OCI-LY3 (cell line): ENCODE measurements at regions not wholly inside any gene's neighbourhood (a gene's known extent, or its start where the extent isn't known, plus 50 kb on each side); places are given as distances from the start of the nearest gene placed in this dataset.

Experiments used
- CTCF ChIP-seq: fragments of 200-600, 300-600 bp; sonication (generic); IDR thresholded peaks from 2 replicates; pipeline ENCODE4 v1.5.1; 2014; ENCODE audit warnings: antibody characterized with exemption, low read length, low read depth
- EZH2phosphoT487 ChIP-seq: fragments of 200-600 bp; shearing (Covaris generic); IDR thresholded peaks from 2 replicates; pipeline ENCODE4 v1.6.1; 2018; ENCODE audit warnings: antibody characterized with exemption, mixed run types, low read depth

GRCh38 chr12:94756789-94757188 is 106.4 kb upstream of the TMCC3 start:
- TF ChIP-seq CTCF (no peak), EZH2phosphoT487 (no peak)
